HEK293 (cell line): ENCODE measurements at regions not wholly inside any gene's neighbourhood (a gene's known extent, or its start where the extent isn't known, plus 50 kb on each side); places are given as distances from the start of the nearest gene placed in this dataset.

Experiments used
- CTCF ChIA-PET: fragments of 350-600 bp; formaldehyde crosslinking; extraction: SDS; loops from one replicate; lab custom pipeline; 2021; ENCODE audit warnings: antibody characterized with exemption; lab: Yijun Ruan, JAX
- POLR2A ChIA-PET: fragments of 300-600 bp; formaldehyde crosslinking; extraction: SDS; loops from one replicate; lab custom pipeline; 2020; ENCODE audit warnings: antibody characterized with exemption, inconsistent platforms; lab: Yijun Ruan, JAX
- H3K27ac ChIP-seq: fragments of 200-500 bp; sonication (Bioruptor generic); 2 replicates; pipeline ENCODE4 v1.5.1; 2014; ENCODE audit warnings: low read depth, low read length, control low read depth, inconsistent platforms; ENCODE audit errors: extremely low read depth
- H3K36me3 ChIP-seq, 2 experiments: fragments of 200-500 bp in 1 of 2; sonication (Bioruptor generic) in 1 of 2; 1 replicate in 1 of 2; 2 replicates in 1 of 2; pipeline ENCODE4 v1.5.1; 2014 to 2017; ENCODE audit warnings: inconsistent platforms in 2 of 2, low read length in 2 of 2; ENCODE audit not compliant: control insufficient read depth in 2 of 2, insufficient read depth in 1 of 2
- H3K4me1 ChIP-seq: fragments of 200-500 bp; sonication (Bioruptor generic); 2 replicates; pipeline ENCODE4 v1.5.1; 2014; ENCODE audit warnings: mild to moderate bottlenecking, low read length, inconsistent platforms; ENCODE audit not compliant: control insufficient read depth, insufficient read depth
- H3K4me3 ChIP-seq: 2 replicates; pipeline ENCODE4 v1.5.1; 2011; ENCODE audit warnings: low read depth, mild to moderate bottlenecking, control low read depth, low read length, moderate library complexity
- H3K9me3 ChIP-seq: fragments of 200-500 bp; sonication (Bioruptor generic); 2 replicates; pipeline ENCODE4 v1.5.1; 2014; ENCODE audit warnings: low read depth, low read length, inconsistent platforms; ENCODE audit not compliant: control insufficient read depth, insufficient read depth
- AEBP2 ChIP-seq: fragments of 450-650 bp; formaldehyde crosslinking; IDR thresholded peaks from 2 replicates; pipeline ENCODE4 v1.5.1; 2016; ENCODE audit warnings: missing biosample characterization, missing genetic modification characterization, borderline replicate concordance
- GLIS1 ChIP-seq: fragments of 450-650 bp; formaldehyde crosslinking; IDR thresholded peaks from 2 replicates; pipeline ENCODE4 v1.5.1; 2016; ENCODE audit warnings: missing biosample characterization, missing genetic modification characterization
- HOXD13 ChIP-seq: sonication (generic); formaldehyde crosslinking; IDR thresholded peaks from 2 replicates; pipeline ENCODE4 v1.8.0; 2022; ENCODE audit warnings: missing genetic modification reagents, borderline replicate concordance
- OSR2 ChIP-seq: fragments of 450-650 bp; formaldehyde crosslinking; IDR thresholded peaks from 2 replicates; pipeline ENCODE4 v1.5.1; 2016; ENCODE audit warnings: missing biosample characterization, missing genetic modification characterization
- SETDB1 ChIP-seq: IDR thresholded peaks from one replicate; pipeline ENCODE4 v1.6.1; 2017; ENCODE audit warnings: mild to moderate bottlenecking, low read length, moderate library complexity, mixed read lengths; ENCODE audit not compliant: insufficient read length
- ZBTB48 ChIP-seq: fragments of 450-650 bp; formaldehyde crosslinking; IDR thresholded peaks from 2 replicates; pipeline ENCODE4 v1.5.1; 2016; ENCODE audit warnings: missing biosample characterization, missing genetic modification characterization
- ZFP37 ChIP-seq: fragments of 450-650 bp; formaldehyde crosslinking; IDR thresholded peaks from 2 replicates; pipeline ENCODE4 v1.5.1; 2016; ENCODE audit warnings: missing biosample characterization, missing genetic modification characterization
- ZIC2 ChIP-seq: fragments of 450-650 bp; formaldehyde crosslinking; IDR thresholded peaks from 2 replicates; pipeline ENCODE4 v1.5.1; 2016; ENCODE audit warnings: missing biosample characterization, missing genetic modification characterization
- ZNF155 ChIP-seq: fragments of 450-650 bp; formaldehyde crosslinking; IDR thresholded peaks from 2 replicates; pipeline ENCODE4 v1.5.1; 2016; ENCODE audit warnings: missing biosample characterization, missing genetic modification characterization
- ZNF169 ChIP-seq: fragments of 450-650 bp; formaldehyde crosslinking; IDR thresholded peaks from 2 replicates; pipeline ENCODE4 v1.5.1; 2016; ENCODE audit warnings: missing biosample characterization, missing genetic modification characterization
- ZNF175 ChIP-seq: fragments of 450-650 bp; formaldehyde crosslinking; IDR thresholded peaks from 2 replicates; pipeline ENCODE4 v1.5.1; 2016; ENCODE audit warnings: missing biosample characterization, missing genetic modification characterization
- ZNF24 ChIP-seq: fragments of 450-650 bp; formaldehyde crosslinking; IDR thresholded peaks from 2 replicates; pipeline ENCODE4 v1.5.1; 2016; ENCODE audit warnings: missing biosample characterization, missing genetic modification characterization
- ZNF280C ChIP-seq: fragments of 450-650 bp; formaldehyde crosslinking; IDR thresholded peaks from 2 replicates; pipeline ENCODE4 v1.5.1; 2016; ENCODE audit warnings: missing biosample characterization, missing genetic modification characterization
- ZNF302 ChIP-seq: fragments of 450-650 bp; formaldehyde crosslinking; IDR thresholded peaks from 2 replicates; pipeline ENCODE4 v1.5.1; 2016; ENCODE audit warnings: missing biosample characterization, missing genetic modification characterization, low read depth
- ZNF366 ChIP-seq: fragments of 450-650 bp; formaldehyde crosslinking; conservative IDR thresholded peaks from 2 replicates; pipeline ENCODE4 v1.5.1; 2016; ENCODE audit warnings: missing biosample characterization, missing genetic modification characterization
- ZNF48 ChIP-seq: fragments of 450-650 bp; formaldehyde crosslinking; IDR thresholded peaks from 2 replicates; pipeline ENCODE4 v1.5.1; 2016; ENCODE audit warnings: missing biosample characterization, missing genetic modification characterization
- ZNF514 ChIP-seq: fragments of 450-650 bp; formaldehyde crosslinking; IDR thresholded peaks from 2 replicates; pipeline ENCODE4 v1.5.1; 2016; ENCODE audit warnings: missing biosample characterization, missing genetic modification characterization
- ZNF561 ChIP-seq: fragments of 450-650 bp; IDR thresholded peaks from 2 replicates; pipeline ENCODE4 v1.5.1; 2018; ENCODE audit warnings: missing biosample characterization, missing genetic modification characterization, borderline replicate concordance
- ZNF585B ChIP-seq: fragments of 450-650 bp; formaldehyde crosslinking; IDR thresholded peaks from 2 replicates; pipeline ENCODE4 v1.5.1; 2016; ENCODE audit warnings: missing biosample characterization, missing genetic modification characterization
- ZNF596 ChIP-seq: fragments of 450-650 bp; IDR thresholded peaks from 2 replicates; pipeline ENCODE4 v1.5.0; 2018; ENCODE audit warnings: missing biosample characterization, mild to moderate bottlenecking, missing genetic modification characterization, moderate library complexity
- ZNF658 ChIP-seq: fragments of 450-650 bp; formaldehyde crosslinking; IDR thresholded peaks from 2 replicates; pipeline ENCODE4; 2016; ENCODE audit warnings: missing biosample characterization, missing genetic modification characterization
- ZNF768 ChIP-seq: fragments of 450-650 bp; formaldehyde crosslinking; IDR thresholded peaks from 2 replicates; pipeline ENCODE4 v1.5.1; 2018; ENCODE audit warnings: missing biosample characterization, mild to moderate bottlenecking, missing genetic modification characterization
- ZSCAN30 ChIP-seq: fragments of 450-650 bp; IDR thresholded peaks from 2 replicates; pipeline ENCODE4 v1.5.1; 2018; ENCODE audit warnings: missing biosample characterization, mild to moderate bottlenecking, missing genetic modification characterization, moderate library complexity
- TF ChIP-seq, protein P1 (sequence below): fragments of 450-650 bp; formaldehyde crosslinking; IDR thresholded peaks from 2 replicates; pipeline ENCODE4 v1.5.1; 2016; ENCODE audit warnings: missing biosample characterization, missing genetic modification characterization
- TF ChIP-seq, protein P2 (sequence below): fragments of 450-650 bp; IDR thresholded peaks from 2 replicates; pipeline ENCODE4 v1.5.1; 2018; ENCODE audit warnings: missing biosample characterization, missing genetic modification characterization

- Histone ChIP-seq H3K4me3 (no peak overlapping the region), H3K27ac (no peak overlapping the region)
- TF ChIP-seq GLIS1 (tag by site-specific recombination) (no peak), HOXD13 (CRISPR knock-in tag) (no peak)
- TF ChIP-seq, all 188 proteins: peak for 0
- ChIA-PET CTCF (interaction anchor here (0.7 kb wide), 1 partner anchor 16 kb away, joined by 3 read pairs; no protein-coding TSS in a partner anchor), POLR2A (no interaction called here)
- Histone ChIP-seq H3K9me3 (no peaks in the 10 kb centered on the region), H3K4me1 (no peaks in the 10 kb centered on the region), H3K36me3 (no peaks in the 10 kb centered on the region)
Measured at GRCh38 chr5:114208588-114208987, 153.3 kb upstream of the KCNN2 start.

DNA sequence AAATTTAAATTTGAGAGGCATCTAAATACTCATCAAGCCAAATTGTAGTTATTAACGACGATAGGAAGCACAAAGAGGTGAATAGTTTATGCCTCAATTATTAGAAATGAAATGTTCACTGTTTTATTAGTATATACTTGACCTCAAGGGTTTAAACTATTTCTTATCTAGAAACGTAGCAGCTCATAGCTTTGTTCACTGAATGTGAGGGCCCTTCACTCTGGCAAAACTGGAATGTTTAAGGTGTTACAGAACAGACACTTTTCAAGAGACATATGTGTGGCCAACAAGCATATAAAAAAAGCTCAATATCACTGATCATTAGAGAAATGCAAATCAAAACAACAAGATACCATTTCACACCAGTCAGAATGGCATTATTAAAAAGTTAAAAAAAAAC lies 151.2 kb upstream of the KCNN2 start:
- Histone ChIP-seq H3K9me3 (no peaks in the 10 kb centered on the region), H3K36me3 (no peaks in the 10 kb centered on the region), H3K4me3 (no peak overlapping the region), H3K27ac (no peak overlapping the region), H3K4me1 (no peaks in the 10 kb centered on the region)
- ChIA-PET POLR2A (no interaction called here), CTCF (no interaction called here)
- TF ChIP-seq ZNF514 = no peak

GRCh38 chr5:114221807-114222206 lies 140.1 kb upstream of the KCNN2 start:
- POLR2A ChIA-PET = no interaction called here
- H3K9me3 ChIP-seq = no peaks in the 10 kb centered on the region
- H3K36me3 ChIP-seq = no peaks in the 10 kb centered on the region
- TF ChIP-seq ZFP37 (tag by site-specific recombination) (no peak), ZNF561 (tag by site-specific recombination) (no peak), SETDB1 (no peak), ZNF24 (tag by site-specific recombination) (no peak), ZIC2 (tag by site-specific recombination) (no peak), ZBTB48 (no peak), ZNF169 (tag by site-specific recombination) (no peak), AEBP2 (tag by site-specific recombination) (no peak), ZNF658 (no peak), ZNF280C (no peak), OSR2 (no peak), ZNF768 (tag by site-specific recombination) (no peak), ZNF596 (tag by site-specific recombination) (no peak), ZNF366 (tag by site-specific recombination) (no peak)
- TF ChIP-seq, all 188 proteins: peak for 0
- no peak overlapping the region for H3K4me3 ChIP-seq
- H3K4me1 ChIP-seq = no peaks in the 10 kb centered on the region
- H3K27ac ChIP-seq = no peak overlapping the region
- CTCF ChIA-PET = interaction anchor here (0.6 to 0.9 kb wide), 2 partner anchors 51 to 543 kb away, joined by 3 read pairs; no protein-coding TSS in a partner anchor

- H3K36me3 ChIP-seq = no peaks in the 10 kb centered on the region
- POLR2A ChIA-PET = no interaction called here
- CTCF ChIA-PET = interaction anchor here (0.6 to 1.2 kb wide), 10 partner anchors 15 to 612 kb away, joined by 3 to 4 read pairs (median 3); no protein-coding TSS in a partner anchor
- TF ChIP-seq ZNF48 (no peak), ZNF302 (tag by site-specific recombination) (no peak), ZNF155 (tag by site-specific recombination) (no peak), ZNF175 (tag by site-specific recombination) (no peak), ZNF585B (tag by site-specific recombination) (no peak), ZSCAN30 (no peak)
- TF ChIP-seq, protein P1, sequence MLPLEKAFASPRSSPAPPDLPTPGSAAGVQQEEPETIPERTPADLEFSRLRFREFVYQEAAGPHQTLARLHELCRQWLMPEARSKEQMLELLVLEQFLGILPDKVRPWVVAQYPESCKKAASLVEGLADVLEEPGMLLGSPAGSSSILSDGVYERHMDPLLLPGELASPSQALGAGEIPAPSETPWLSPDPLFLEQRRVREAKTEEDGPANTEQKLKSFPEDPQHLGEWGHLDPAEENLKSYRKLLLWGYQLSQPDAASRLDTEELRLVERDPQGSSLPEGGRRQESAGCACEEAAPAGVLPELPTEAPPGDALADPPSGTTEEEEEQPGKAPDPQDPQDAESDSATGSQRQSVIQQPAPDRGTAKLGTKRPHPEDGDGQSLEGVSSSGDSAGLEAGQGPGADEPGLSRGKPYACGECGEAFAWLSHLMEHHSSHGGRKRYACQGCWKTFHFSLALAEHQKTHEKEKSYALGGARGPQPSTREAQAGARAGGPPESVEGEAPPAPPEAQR (tag by site-specific recombination) = no peak
- TF ChIP-seq, protein P2, sequence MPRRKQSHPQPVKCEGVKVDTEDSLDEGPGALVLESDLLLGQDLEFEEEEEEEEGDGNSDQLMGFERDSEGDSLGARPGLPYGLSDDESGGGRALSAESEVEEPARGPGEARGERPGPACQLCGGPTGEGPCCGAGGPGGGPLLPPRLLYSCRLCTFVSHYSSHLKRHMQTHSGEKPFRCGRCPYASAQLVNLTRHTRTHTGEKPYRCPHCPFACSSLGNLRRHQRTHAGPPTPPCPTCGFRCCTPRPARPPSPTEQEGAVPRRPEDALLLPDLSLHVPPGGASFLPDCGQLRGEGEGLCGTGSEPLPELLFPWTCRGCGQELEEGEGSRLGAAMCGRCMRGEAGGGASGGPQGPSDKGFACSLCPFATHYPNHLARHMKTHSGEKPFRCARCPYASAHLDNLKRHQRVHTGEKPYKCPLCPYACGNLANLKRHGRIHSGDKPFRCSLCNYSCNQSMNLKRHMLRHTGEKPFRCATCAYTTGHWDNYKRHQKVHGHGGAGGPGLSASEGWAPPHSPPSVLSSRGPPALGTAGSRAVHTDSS (tag by site-specific recombination) = no peak
Measured at GRCh38 chr5:114223866-114224265, 138.0 kb upstream of the KCNN2 start.

More at GRCh38 chr5:114223866-114224265, 138.0 kb upstream of the KCNN2 start:
- no peaks in the 10 kb centered on the region for H3K9me3 ChIP-seq
- H3K4me1 ChIP-seq = no peaks in the 10 kb centered on the region
- no peak overlapping the region for H3K27ac ChIP-seq
- H3K4me3 ChIP-seq = no peak overlapping the region
